ENCODE measurements at regions not wholly inside any gene's neighbourhood (a gene's known extent, or its start where the extent isn't known, plus 50 kb on each side); places are given as distances from the start of the nearest gene placed in this dataset.

- Histone ChIP-seq H3K36me3 (ENCODE audit: control insufficient read depth, insufficient read depth, low read length) (no peaks in the 10 kb centered on the region), H3K27me3 (ENCODE audit: control insufficient read depth, insufficient read depth, low read length) (no peaks in the 10 kb centered on the region), H3K4me3 (ENCODE audit: low read length) (no peak overlapping the region), H3K9me3 (ENCODE audit: control insufficient read depth, insufficient read depth, low read length) (no peaks in the 10 kb centered on the region), H3K27ac (ENCODE audit: low read length) (peak overlapping the region; percentile 93), H3K4me1 (ENCODE audit: control insufficient read depth, insufficient read depth, low read length) (peaks cover 62% of the 10 kb centered on the region)
- no peaks in the 10 kb centered on the region for H3K27me3 Mint-ChIP-seq (ENCODE audit: low read depth in 2 of 2)
- peak overlapping the region; percentile 94 to 95 for H3K27ac Mint-ChIP-seq
- peak overlapping the region; percentile 68 for H3K4me3 Mint-ChIP-seq
- TF ChIP-seq, protein P1, sequence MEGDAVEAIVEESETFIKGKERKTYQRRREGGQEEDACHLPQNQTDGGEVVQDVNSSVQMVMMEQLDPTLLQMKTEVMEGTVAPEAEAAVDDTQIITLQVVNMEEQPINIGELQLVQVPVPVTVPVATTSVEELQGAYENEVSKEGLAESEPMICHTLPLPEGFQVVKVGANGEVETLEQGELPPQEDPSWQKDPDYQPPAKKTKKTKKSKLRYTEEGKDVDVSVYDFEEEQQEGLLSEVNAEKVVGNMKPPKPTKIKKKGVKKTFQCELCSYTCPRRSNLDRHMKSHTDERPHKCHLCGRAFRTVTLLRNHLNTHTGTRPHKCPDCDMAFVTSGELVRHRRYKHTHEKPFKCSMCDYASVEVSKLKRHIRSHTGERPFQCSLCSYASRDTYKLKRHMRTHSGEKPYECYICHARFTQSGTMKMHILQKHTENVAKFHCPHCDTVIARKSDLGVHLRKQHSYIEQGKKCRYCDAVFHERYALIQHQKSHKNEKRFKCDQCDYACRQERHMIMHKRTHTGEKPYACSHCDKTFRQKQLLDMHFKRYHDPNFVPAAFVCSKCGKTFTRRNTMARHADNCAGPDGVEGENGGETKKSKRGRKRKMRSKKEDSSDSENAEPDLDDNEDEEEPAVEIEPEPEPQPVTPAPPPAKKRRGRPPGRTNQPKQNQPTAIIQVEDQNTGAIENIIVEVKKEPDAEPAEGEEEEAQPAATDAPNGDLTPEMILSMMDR (IDR thresholded peaks at IDR 0.05): no peak
- peak; percentile 64 for DNase-seq
- ATAC-seq: peak; percentile 62 to 76 (median 67)
- peaks cover 2% of the 10 kb centered on the region for H3K36me3 Mint-ChIP-seq
- no peaks in the 10 kb centered on the region for H3K9me3 Mint-ChIP-seq
- H3K4me1 Mint-ChIP-seq: peaks cover 63 to 75% of the 10 kb centered on the region in 2 donors
- 76% methylated on average over 12 of the region's 12 CpGs for WGBS (ENCODE audit: insufficient coverage)
- intact Hi-C loops (cut with micrococcal nuclease): no loop called here
These were observed 60.1 kb upstream of the CARD11 start for GRCh38 chr7:3103614-3104398.

DNA sequence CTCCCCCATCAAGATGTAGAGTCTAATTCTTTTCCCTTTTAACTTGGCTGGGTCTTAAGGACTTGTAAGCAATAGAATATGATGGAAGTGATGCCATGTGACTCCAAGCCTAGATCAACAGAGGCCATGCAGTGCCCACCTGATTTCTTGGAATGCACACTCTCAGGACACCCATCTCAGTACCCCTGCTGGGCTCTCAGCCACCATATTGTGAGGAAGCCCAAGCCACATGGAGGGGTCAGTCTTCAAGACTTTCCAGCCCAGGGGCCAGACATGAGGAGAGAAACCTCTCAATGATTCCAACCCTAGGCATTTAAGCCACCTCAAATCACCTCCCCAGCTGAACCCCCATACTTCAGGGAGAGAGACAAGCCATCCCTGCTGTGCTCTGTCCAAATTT is 62.2 kb upstream of the CARD11 start:
- Mint-ChIP-seq H3K9me3 (no peaks in the 10 kb centered on the region), H3K4me1 (peaks cover 74 to 92% of the 10 kb centered on the region in 2 donors), H3K27me3 (ENCODE audit: low read depth in 2 of 2) (no peaks in the 10 kb centered on the region), H3K27ac (peak overlapping the region; percentile 94 to 95), H3K36me3 (peaks cover 6% of the 10 kb centered on the region), H3K4me3 (peak overlapping the region; percentile 77)
- Histone ChIP-seq H3K36me3 (ENCODE audit: control insufficient read depth, insufficient read depth, low read length) (no peaks in the 10 kb centered on the region), H3K4me3 (ENCODE audit: low read length) (no peak overlapping the region), H3K9me3 (ENCODE audit: control insufficient read depth, insufficient read depth, low read length) (no peaks in the 10 kb centered on the region), H3K27me3 (ENCODE audit: control insufficient read depth, insufficient read depth, low read length) (no peaks in the 10 kb centered on the region), H3K4me1 (ENCODE audit: control insufficient read depth, insufficient read depth, low read length) (peaks cover 78% of the 10 kb centered on the region), H3K27ac (ENCODE audit: low read length) (peak overlapping the region; percentile 93)
- DNase-seq (no peak), ATAC-seq (no peak)
- TF ChIP-seq, protein P1 (IDR thresholded peaks at IDR 0.05): no peak
- intact Hi-C loops (cut with micrococcal nuclease): loop anchor here (1.0 to 5.0 kb wide), 3 partner anchors 38 to 124 kb away; no protein-coding TSS in a partner anchor

DNA sequence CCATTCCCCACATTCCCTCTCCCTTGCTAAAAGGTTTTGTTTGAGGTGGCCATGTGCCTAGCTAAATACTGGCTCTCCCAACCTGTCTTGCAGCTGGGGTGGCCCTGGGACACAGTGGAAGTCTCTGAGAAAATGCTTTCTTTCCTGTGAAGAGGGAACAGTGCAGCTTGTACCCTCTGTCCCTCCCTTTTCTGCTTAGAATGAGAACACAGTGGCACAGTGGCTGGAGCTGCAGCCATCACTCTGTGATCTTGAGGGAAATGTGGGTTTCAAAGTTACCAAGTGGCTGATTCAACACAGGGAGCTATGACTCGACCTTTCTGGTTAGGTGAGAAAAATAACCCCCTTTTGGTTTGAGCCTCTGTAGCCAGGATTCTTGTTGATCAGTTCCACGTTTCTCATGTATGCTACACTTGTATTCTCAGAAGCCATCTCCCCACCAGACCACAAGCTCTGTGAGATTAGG is 62.7 kb upstream of the CARD11 start:
- Mint-ChIP-seq H3K9me3 (no peaks in the 10 kb centered on the region), H3K27ac (peak overlapping the region; percentile 94 to 95), H3K4me3 (peak overlapping the region; percentile 77), H3K27me3 (ENCODE audit: low read depth in 2 of 2) (no peaks in the 10 kb centered on the region), H3K36me3 (peaks cover 6% of the 10 kb centered on the region), H3K4me1 (peaks cover 79 to 92% of the 10 kb centered on the region in 2 donors)
- TF ChIP-seq, protein P1 (IDR thresholded peaks at IDR 0.05): no peak
- peak; percentile 39 to 59 (median 57) for ATAC-seq
- no peaks in the 10 kb centered on the region for H3K9me3 ChIP-seq (ENCODE audit: control insufficient read depth, insufficient read depth, low read length)
- no peaks in the 10 kb centered on the region for H3K36me3 ChIP-seq (ENCODE audit: control insufficient read depth, insufficient read depth, low read length)
- intact Hi-C loops (cut with micrococcal nuclease): loop anchor here (1.0 to 5.0 kb wide), 3 partner anchors 38 to 124 kb away; no protein-coding TSS in a partner anchor
- peaks cover 83% of the 10 kb centered on the region for H3K4me1 ChIP-seq (ENCODE audit: control insufficient read depth, insufficient read depth, low read length)
- H3K27me3 ChIP-seq (ENCODE audit: control insufficient read depth, insufficient read depth, low read length): no peaks in the 10 kb centered on the region
- 0% methylated on average over 1 of the region's 2 CpGs for whole genome bisulfite sequencing (ENCODE audit: insufficient coverage)
- no peak overlapping the region for H3K4me3 ChIP-seq (ENCODE audit: low read length)
- peak in 1 of 2 donors; percentile 42 for DNase-seq
- H3K27ac ChIP-seq (ENCODE audit: low read length): peak overlapping the region; percentile 93

Measured in natural killer cell (primary cell).